T-cell (primary cell): ENCODE measurements at regions not wholly inside any gene's neighbourhood (a gene's known extent, or its start where the extent isn't known, plus 50 kb on each side); places are given as distances from the start of the nearest gene placed in this dataset.

ENCODE experiments used
- ATAC-seq, 4 experiments: fragments of 200-7000 bp in 3 of 4; fragments of 150-1000 bp in 1 of 4; cut with Tn5 transposase; replicated peaks in 1 of 4; 1 replicate in 3 of 4; 2 replicates in 1 of 4; pipeline ENCODE4 v1.10.0; 2021; ENCODE audit warnings: moderate library complexity in 3 of 4, mild to moderate bottlenecking in 2 of 4, moderate number of reproducible peaks in 1 of 4
- CTCF ChIA-PET, 2 donors: fragments of 300-600 bp; sonication (Branson Sonifier 250); formaldehyde crosslinking; loops; one replicate each; lab custom pipeline; 2022; ENCODE audit warnings: antibody characterized with exemption in 2 of 2; lab: Charles Lee
- POLR2A ChIA-PET, 2 donors: fragments of 300-600 bp; sonication (Branson Sonifier 250); formaldehyde crosslinking; loops; one replicate each; lab custom pipeline; 2022; ENCODE audit warnings: antibody characterized with exemption in 2 of 2; lab: Charles Lee
- DNase-seq, 35 experiments: peaks; one replicate each; pipeline versions ENCODE4 v3.0.0 to v3.0.0-alpha.2; 2013 to 2023
- H3K27ac ChIP-seq: one replicate; pipeline ENCODE4 v1.5.1; 2013; ENCODE audit warnings: low read length
- H3K27me3 ChIP-seq, 2 experiments: replicated peaks in 1 of 2; 1 replicate in 1 of 2; 2 replicates in 1 of 2; pipeline versions ENCODE4 v1.6.1 to v1.7.0; 2013; ENCODE audit warnings: low read length in 1 of 2, mixed read lengths in 1 of 2; ENCODE audit not compliant: control insufficient read depth in 2 of 2, insufficient read depth in 2 of 2; ENCODE audit errors: extremely low read depth in 1 of 2
- H3K36me3 ChIP-seq, 2 donors: 1 replicate in 1 of 2; 2 replicates in 1 of 2; pipeline versions ENCODE4 v1.6.1 to v1.7.0; 2013; ENCODE audit warnings: low read length in 1 of 2; ENCODE audit not compliant: control insufficient read depth in 2 of 2, insufficient read depth in 1 of 2; ENCODE audit errors: extremely low read depth in 1 of 2
- H3K4me1 ChIP-seq, 2 experiments: 1 replicate in 1 of 2; 2 replicates in 1 of 2; pipeline versions ENCODE4 v1.6.1 to v1.7.0; 2013; ENCODE audit warnings: low read length in 2 of 2, mixed read lengths in 1 of 2; ENCODE audit not compliant: insufficient read depth in 2 of 2, control insufficient read depth in 1 of 2; ENCODE audit errors: extremely low read depth in 1 of 2
- H3K4me3 ChIP-seq, 2 donors: 1 replicate in 1 of 2; 2 replicates in 1 of 2; pipeline versions ENCODE4 v1.5.1 to v1.7.0; 2013; ENCODE audit warnings: mild to moderate bottlenecking in 2 of 2, low read length in 1 of 2, moderate library complexity in 1 of 2; ENCODE audit not compliant: control insufficient read depth in 1 of 2; ENCODE audit errors: extremely low read depth in 1 of 2
- H3K9me3 ChIP-seq: 2 replicates; pipeline ENCODE4 v1.7.0; 2013
- H3K27ac Mint-ChIP-seq, 2 donors: one replicate each; pipeline ENCODE4 v1.8.0; 2020 to 2021; ENCODE audit warnings: mild to moderate bottlenecking in 2 of 2, mixed read lengths in 2 of 2
- H3K27me3 Mint-ChIP-seq, 2 donors: one replicate each; pipeline ENCODE4 v1.8.0; 2021 to 2022; ENCODE audit warnings: mixed read lengths in 2 of 2
- H3K36me3 Mint-ChIP-seq: one replicate; pipeline ENCODE4 v1.8.0; 2021; ENCODE audit warnings: mixed read lengths
- H3K4me1 Mint-ChIP-seq, 3 donors: one replicate each; pipeline ENCODE4 v1.8.0; 2020 to 2022; ENCODE audit warnings: mixed read lengths in 3 of 3, mild to moderate bottlenecking in 1 of 3
- H3K4me3 Mint-ChIP-seq, 3 donors: one replicate each; pipeline ENCODE4 v1.8.0; 2020 to 2022; ENCODE audit warnings: mild to moderate bottlenecking in 3 of 3, mixed read lengths in 3 of 3, moderate library complexity in 3 of 3
- H3K9me3 Mint-ChIP-seq, 3 donors: one replicate each; pipeline ENCODE4 v1.8.0; 2020 to 2022; ENCODE audit warnings: mixed read lengths in 3 of 3
- WGBS: methylation state at CpG from one replicate; pipeline ENCODE4 v1.1.5; 2013; ENCODE audit warnings: missing lambda C conversion rate; ENCODE audit not compliant: insufficient coverage; 5-methylcytosine and 5-hydroxymethylcytosine counted together

DNA sequence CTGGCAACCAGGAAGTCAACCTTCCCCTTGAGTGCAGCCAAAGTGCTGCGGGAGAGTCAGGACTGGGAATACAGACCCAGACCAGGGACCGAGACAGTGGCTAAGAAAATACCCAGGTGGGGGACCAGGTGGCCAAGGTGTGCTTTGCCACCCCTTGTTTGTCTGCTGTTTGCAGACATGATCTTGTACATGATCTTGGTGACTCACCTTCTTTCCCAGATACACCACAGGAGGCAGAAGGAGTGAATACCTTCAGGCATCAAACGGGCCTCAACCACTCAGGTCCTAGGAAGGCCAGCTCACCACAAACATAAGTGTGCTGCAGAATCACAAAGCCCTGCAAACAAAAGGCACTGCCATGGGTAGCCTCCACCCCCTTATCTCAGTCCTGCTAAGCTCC, 62.0 kb downstream of the CNGA2 start:
- Mint-ChIP-seq H3K27me3 (peaks cover 0 to 35% of the 10 kb centered on the region in 2 donors), H3K4me1 (no peaks in the 10 kb centered on the region), H3K9me3 (no peaks in the 10 kb centered on the region), H3K36me3 (no peaks in the 10 kb centered on the region), H3K4me3 (no peak overlapping the region), H3K27ac (no peak overlapping the region)
- Histone ChIP-seq H3K9me3 (no peaks in the 10 kb centered on the region), H3K27me3 (no peaks in the 10 kb centered on the region), H3K27ac (no peak overlapping the region), H3K36me3 (no peaks in the 10 kb centered on the region), H3K4me3 (no peak overlapping the region), H3K4me1 (no peaks in the 10 kb centered on the region)
- CTCF ChIA-PET, result no interaction called here
- no peak for ATAC-seq
- POLR2A ChIA-PET, result no interaction called here
- WGBS, result 94% methylated on average over 2 of the region's 3 CpGs
- no peak for DNase-seq

DNA sequence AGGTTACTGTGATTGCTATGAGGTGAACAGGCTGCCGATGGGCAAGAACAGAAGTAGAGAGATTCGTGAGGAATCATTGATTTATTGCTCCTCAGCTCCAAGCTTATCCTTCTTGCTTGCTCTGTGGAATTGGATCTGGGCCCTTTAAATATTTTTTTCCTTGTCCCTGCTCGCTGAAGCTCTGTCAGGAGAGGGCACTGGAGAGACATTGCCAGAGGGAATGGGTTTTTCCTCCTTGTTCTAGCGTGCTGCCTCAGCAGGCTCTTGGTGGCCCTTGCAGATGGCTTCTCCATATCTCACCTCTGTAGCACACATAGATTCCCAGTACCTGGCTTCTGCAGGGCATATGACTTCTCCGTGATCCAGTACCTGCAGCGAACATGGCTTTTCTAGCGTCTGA, 67.4 kb downstream of the CNGA2 start:
- CTCF ChIA-PET, result no interaction called here
- H3K4me3 ChIP-seq, result no peak overlapping the region
- H3K27ac Mint-ChIP-seq, result no peak overlapping the region
- DNase-seq, result no peak
- H3K27me3 Mint-ChIP-seq, result peaks cover 0 to 33% of the 10 kb centered on the region in 2 donors
- no peaks in the 10 kb centered on the region for H3K4me1 ChIP-seq
- H3K4me1 Mint-ChIP-seq, result no peaks in the 10 kb centered on the region
- no peaks in the 10 kb centered on the region for H3K27me3 ChIP-seq
- no peak overlapping the region for H3K27ac ChIP-seq
- H3K9me3 Mint-ChIP-seq, result no peaks in the 10 kb centered on the region
- no peak for ATAC-seq
- H3K4me3 Mint-ChIP-seq, result no peak overlapping the region
- no peaks in the 10 kb centered on the region for H3K36me3 Mint-ChIP-seq
- 94% methylated on average over 3 of the region's 7 CpGs for WGBS
- H3K9me3 ChIP-seq, result no peaks in the 10 kb centered on the region
- H3K36me3 ChIP-seq, result no peaks in the 10 kb centered on the region
- POLR2A ChIA-PET, result no interaction called here

DNA sequence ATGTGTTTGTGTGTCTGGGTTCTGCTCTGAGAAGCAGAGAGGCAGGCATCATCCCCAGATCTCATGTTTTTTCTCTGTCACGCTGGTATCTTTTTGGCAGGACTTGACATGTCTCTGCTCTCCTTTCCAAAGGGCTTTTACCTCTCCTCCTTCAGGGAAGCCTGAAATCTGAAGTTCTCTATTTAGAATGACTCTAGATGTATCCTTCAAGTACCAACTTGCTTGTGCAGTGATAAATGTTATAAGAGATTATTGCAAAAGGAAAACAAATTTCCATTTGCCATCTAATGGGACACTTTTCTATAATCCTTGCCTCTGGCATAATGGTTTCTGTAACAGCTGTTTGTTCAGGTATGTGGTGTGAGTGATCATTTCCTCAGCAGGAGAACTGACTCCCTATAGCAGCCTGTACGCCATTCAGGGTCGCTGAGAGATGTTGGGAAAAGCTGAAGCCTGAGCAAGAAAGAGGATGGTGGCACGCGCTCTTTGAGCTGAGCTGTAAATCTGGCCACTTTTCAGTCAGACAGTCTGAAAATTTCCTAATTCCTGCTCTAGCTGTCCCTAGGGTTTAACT, 72.5 kb downstream of the CNGA2 start:
- DNase-seq, result no peak
- Histone ChIP-seq H3K9me3 (no peaks in the 10 kb centered on the region), H3K36me3 (no peaks in the 10 kb centered on the region), H3K4me1 (no peaks in the 10 kb centered on the region), H3K4me3 (no peak overlapping the region), H3K27ac (no peak overlapping the region), H3K27me3 (no peaks in the 10 kb centered on the region)
- Mint-ChIP-seq H3K9me3 (peaks cover 0 to 5% (median 4%) of the 10 kb centered on the region in 3 donors), H3K36me3 (no peaks in the 10 kb centered on the region), H3K4me1 (no peaks in the 10 kb centered on the region), H3K4me3 (no peak overlapping the region), H3K27me3 (peaks cover 4 to 33% of the 10 kb centered on the region in 2 donors), H3K27ac (no peak overlapping the region)
- no peak for ATAC-seq
- ChIA-PET POLR2A (no interaction called here), CTCF (no interaction called here)
- WGBS, result no CpG with 5 or more reads among the region's 5 CpGs

DNA sequence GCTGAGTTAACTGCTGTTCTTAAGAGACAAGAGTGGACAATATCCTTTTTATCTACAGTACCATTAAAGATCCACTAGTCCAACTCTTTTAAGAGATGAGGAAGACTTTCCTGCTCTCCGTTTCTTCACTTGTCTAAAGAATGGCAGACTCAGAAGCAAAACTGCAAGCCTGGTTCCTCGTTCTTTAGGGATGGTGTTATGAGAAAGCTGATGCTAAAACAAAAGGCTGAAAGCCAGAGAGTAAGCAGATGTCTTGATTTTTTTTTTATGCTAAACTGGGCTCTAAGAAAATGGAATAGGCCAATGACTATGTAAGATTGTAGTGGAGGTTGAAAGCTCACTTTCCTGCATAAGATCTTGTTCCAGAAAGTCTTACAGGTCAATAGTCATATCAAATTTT, 78.1 kb downstream of the CNGA2 start:
- no peak overlapping the region for H3K27ac ChIP-seq
- H3K4me3 Mint-ChIP-seq, result no peak overlapping the region
- WGBS, result no CpG with 5 or more reads among the region's 2 CpGs
- ATAC-seq (no peak), DNase-seq (no peak)
- no peak overlapping the region for H3K4me3 ChIP-seq
- no peak overlapping the region for H3K27ac Mint-ChIP-seq
- peaks cover 0 to 5% (median 4%) of the 10 kb centered on the region in 3 donors for H3K9me3 Mint-ChIP-seq
- ChIA-PET POLR2A (no interaction called here), CTCF (no interaction called here)
- H3K4me1 Mint-ChIP-seq, result no peaks in the 10 kb centered on the region
- no peaks in the 10 kb centered on the region for H3K36me3 Mint-ChIP-seq
- no peaks in the 10 kb centered on the region for H3K4me1 ChIP-seq
- no peaks in the 10 kb centered on the region for H3K27me3 ChIP-seq
- no peaks in the 10 kb centered on the region for H3K9me3 ChIP-seq
- no peaks in the 10 kb centered on the region for H3K36me3 ChIP-seq
- H3K27me3 Mint-ChIP-seq, result peaks cover 2 to 25% of the 10 kb centered on the region in 2 donors

DNA sequence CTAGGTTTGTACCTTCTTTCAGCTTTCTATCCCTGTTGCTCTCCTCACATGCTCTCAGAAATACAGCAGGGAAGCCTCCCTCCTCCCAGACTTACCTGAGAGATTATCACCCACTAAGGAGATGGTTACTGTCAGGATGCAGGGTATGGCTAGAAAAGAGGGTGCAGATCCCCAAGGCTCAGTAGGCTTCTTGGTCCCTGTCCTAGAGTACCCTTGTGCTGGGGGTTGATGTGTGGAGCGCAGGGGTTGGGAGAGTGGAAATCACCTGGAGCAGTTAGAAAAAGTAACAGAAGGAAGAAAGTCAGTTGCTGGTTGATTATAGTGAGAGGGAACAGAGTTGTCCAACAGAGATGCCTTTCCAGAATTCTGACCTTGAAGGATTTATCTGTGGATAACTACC, 80.2 kb downstream of the CNGA2 start:
- peaks cover 2 to 19% of the 10 kb centered on the region in 2 donors for H3K27me3 Mint-ChIP-seq
- Histone ChIP-seq H3K4me1 (no peaks in the 10 kb centered on the region), H3K27ac (no peak overlapping the region), H3K9me3 (no peaks in the 10 kb centered on the region), H3K4me3 (no peak overlapping the region), H3K27me3 (no peaks in the 10 kb centered on the region), H3K36me3 (no peaks in the 10 kb centered on the region)
- ChIA-PET CTCF (no interaction called here), POLR2A (no interaction called here)
- H3K4me3 Mint-ChIP-seq, result no peak overlapping the region
- no peaks in the 10 kb centered on the region for H3K9me3 Mint-ChIP-seq
- no peaks in the 10 kb centered on the region for H3K36me3 Mint-ChIP-seq
- no peak for DNase-seq
- no peak for ATAC-seq
- no peak overlapping the region for H3K27ac Mint-ChIP-seq
- no peaks in the 10 kb centered on the region for H3K4me1 Mint-ChIP-seq
- 86% methylated on average over 1 of the region's 1 CpG for whole genome bisulfite sequencing

DNA sequence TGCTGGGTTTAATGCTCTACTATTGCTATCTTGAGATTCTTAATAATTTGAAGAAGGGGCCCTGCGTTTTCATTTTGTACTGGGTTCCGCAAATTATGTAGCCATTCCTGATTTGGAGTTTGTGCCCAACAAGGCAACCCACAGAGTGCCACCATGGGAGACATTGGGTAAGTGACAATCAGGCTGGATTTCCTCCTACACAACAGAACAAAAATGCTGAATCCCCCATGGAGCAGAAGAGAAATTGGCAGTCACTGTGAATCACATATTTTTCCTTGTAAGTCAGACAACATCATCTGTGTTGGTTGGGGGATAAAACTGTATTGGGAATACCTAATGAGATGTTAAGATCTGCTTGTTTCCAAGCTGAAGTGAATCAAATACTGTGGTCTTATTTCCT, 80.9 kb downstream of the CNGA2 start:
- Mint-ChIP-seq H3K4me3 (no peak overlapping the region), H3K27ac (no peak overlapping the region), H3K4me1 (no peaks in the 10 kb centered on the region), H3K36me3 (no peaks in the 10 kb centered on the region), H3K9me3 (no peaks in the 10 kb centered on the region), H3K27me3 (peaks cover 2 to 18% of the 10 kb centered on the region in 2 donors)
- no peak for ATAC-seq
- no peaks in the 10 kb centered on the region for H3K9me3 ChIP-seq
- no peaks in the 10 kb centered on the region for H3K27me3 ChIP-seq
- H3K27ac ChIP-seq, result no peak overlapping the region
- POLR2A ChIA-PET, result no interaction called here
- no peak for DNase-seq
- CTCF ChIA-PET, result no interaction called here
- no CpG with 5 or more reads among the region's 2 CpGs for WGBS
- H3K36me3 ChIP-seq, result no peaks in the 10 kb centered on the region
- no peak overlapping the region for H3K4me3 ChIP-seq
- H3K4me1 ChIP-seq, result no peaks in the 10 kb centered on the region

DNA sequence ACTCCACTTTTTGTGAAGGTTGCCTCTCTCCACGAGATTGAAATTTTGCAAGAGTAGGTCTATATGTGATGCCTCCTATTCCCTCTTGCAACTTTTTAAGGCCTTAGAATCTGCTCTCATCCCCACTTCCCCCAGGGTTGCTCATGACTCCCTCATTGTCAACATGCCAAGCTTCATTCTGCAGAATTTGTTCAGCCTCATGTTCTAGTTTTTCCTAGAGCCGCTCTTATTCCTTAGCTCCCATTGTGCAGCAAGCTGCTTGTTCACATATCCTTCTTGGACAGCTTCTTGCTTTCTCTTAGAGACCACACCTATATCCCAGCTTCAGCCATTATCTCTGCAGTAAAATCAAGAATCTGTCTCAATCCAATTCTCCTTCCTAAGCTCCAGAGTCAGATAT, 82.4 kb downstream of the CNGA2 start:
- H3K36me3 Mint-ChIP-seq, result no peaks in the 10 kb centered on the region
- Histone ChIP-seq H3K27ac (no peak overlapping the region), H3K4me1 (no peaks in the 10 kb centered on the region), H3K36me3 (no peaks in the 10 kb centered on the region), H3K9me3 (no peaks in the 10 kb centered on the region), H3K4me3 (no peak overlapping the region), H3K27me3 (peaks cover 0 to 4% of the 10 kb centered on the region in 2 experiments)
- H3K4me1 Mint-ChIP-seq, result no peaks in the 10 kb centered on the region
- no peak for ATAC-seq
- 100% methylated on average over 1 of the region's 2 CpGs for WGBS
- no peak overlapping the region for H3K27ac Mint-ChIP-seq
- H3K9me3 Mint-ChIP-seq, result no peaks in the 10 kb centered on the region
- DNase-seq, result no peak
- H3K27me3 Mint-ChIP-seq, result peaks cover 0 to 15% of the 10 kb centered on the region in 2 donors
- CTCF ChIA-PET, result no interaction called here
- POLR2A ChIA-PET, result no interaction called here
- no peak overlapping the region for H3K4me3 Mint-ChIP-seq
